RWPE1 (cell line): ENCODE measurements at regions not wholly inside any gene's neighbourhood (a gene's known extent, or its start where the extent isn't known, plus 50 kb on each side); places are given as distances from the start of the nearest gene placed in this dataset.
"Not testable (repeated sequence)": the region's sequence is repeated elsewhere in the genome, so short reads cannot be mapped to it uniquely, and the experiment has no call there.

Experiments
- CTCF ChIA-PET: fragments of 350-600 bp; sonication (Branson Sonifier 250); formaldehyde crosslinking; extraction: SDS; loops from one replicate; lab custom pipeline; 2021; lab: Yijun Ruan, JAX
- POLR2A ChIA-PET: fragments of 400-600 bp; formaldehyde crosslinking; extraction: SDS; loops from one replicate; lab custom pipeline; 2020; ENCODE audit warnings: antibody characterized with exemption; ENCODE audit not compliant: low non-redundant PET; lab: Yijun Ruan, JAX
- DNase-seq: peaks from one replicate; pipeline ENCODE4 v3.0.0; 2012; ENCODE audit warnings: low spot score
- H3K27ac ChIP-seq: fragments of 450-650 bp; 2 replicates; pipeline ENCODE4 v1.5.1; 2017

DNA sequence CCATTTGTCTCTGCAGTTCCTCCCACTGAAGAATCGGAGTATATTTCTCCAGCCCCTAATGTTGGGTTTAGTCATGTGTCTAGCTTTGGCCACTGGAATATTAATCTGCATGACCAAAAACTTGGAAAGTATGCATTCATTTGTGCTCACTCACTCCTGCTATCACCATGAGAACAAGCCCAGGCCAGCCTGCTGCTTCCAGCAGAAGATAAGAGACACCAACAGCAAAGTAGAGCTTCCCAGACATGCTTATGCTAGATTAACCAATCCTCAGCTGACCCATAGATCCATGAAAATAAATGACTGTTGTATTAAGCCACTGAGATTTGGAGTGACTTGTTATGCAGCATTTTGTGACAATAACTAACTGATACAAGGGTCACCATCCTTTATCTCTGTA lies 108.8 kb downstream of the ART5 start:
- POLR2A ChIA-PET, CTCF ChIA-PET, DNase-seq, H3K27ac ChIP-seq: not testable (repeated sequence)

DNA sequence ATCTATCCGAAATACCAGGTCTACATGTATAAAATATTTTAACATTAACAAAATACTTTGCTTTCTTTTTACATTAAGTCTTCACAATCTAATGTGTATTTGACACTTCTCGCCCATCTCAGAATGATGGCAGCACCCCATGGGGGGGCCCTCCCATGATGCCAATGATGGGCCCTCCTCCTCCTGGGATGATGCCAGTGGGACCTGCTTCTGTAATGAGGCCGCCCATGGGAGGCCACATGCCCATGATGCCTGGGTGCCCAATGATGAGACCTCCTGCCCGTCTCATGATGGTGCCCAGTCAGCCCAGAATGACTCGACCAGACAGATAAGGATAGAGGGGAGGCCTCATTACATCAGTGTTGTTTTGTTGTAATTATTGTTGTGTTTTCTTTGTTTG lies 110.5 kb downstream of the ART5 start:
- H3K27ac ChIP-seq, DNase-seq, CTCF ChIA-PET, POLR2A ChIA-PET: not testable (repeated sequence)

GRCh38 chr11:3523567-3523966 lies 118.2 kb downstream of the ART5 start:
- POLR2A ChIA-PET, DNase-seq, H3K27ac ChIP-seq, CTCF ChIA-PET: not testable (repeated sequence)

- CTCF ChIA-PET, DNase-seq, H3K27ac ChIP-seq, POLR2A ChIA-PET: not testable (repeated sequence)
Observed at GRCh38 chr11:3520905-3521304, 120.9 kb downstream of the ART5 start.

DNA sequence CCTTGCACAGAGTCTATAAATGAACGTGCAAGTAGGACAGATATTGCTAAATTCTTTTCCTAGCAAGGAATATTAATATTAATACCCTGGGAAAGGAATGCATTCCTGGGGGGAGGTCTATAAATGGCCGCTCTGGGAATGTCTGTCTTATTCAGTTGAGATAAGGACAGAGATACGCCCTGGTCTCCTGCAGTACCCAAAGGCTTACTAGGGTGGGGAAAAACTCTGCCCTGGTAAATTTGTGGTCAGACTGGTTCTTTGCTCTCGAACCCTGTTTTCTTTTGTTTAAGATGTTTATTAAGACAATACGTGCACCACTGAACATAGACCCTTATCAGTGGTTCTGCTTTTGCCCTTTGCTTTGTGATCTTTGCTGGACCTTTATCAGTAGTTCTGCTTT lies 122.0 kb downstream of the ART5 start:
- CTCF ChIA-PET, POLR2A ChIA-PET, H3K27ac ChIP-seq, DNase-seq: not testable (repeated sequence)

DNA sequence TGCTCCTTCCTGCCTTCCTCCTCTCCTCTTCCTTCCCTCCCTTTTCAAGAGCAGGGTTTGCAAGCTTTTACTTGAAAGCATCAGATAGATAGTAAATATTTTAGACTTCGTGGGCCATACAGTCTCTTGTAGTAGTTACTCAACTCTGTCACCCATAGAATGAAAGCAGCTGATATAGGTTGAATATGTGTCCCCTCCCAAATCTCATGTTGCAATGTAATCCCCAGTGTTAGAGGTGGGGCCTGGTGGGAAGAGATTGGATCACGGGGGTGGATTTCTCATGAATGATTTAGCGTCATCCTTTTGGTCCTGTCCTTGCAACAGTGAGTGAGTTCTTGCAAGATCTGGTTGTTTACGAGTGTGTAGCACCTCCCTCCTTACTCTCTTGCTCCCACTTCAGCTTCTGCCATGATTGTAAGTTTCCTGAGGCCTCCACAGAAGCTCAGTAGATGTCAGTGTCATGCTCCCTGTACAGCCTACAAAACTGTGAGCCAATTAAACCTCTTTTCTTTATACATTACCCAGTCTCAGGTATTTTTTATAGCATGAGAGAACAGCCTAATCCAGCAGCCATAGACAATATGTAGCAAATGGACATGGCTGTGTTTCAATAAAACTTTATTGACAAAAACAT lies 124.7 kb downstream of the ART5 start:
- H3K27ac ChIP-seq, POLR2A ChIA-PET, CTCF ChIA-PET, DNase-seq: not testable (repeated sequence)

DNA sequence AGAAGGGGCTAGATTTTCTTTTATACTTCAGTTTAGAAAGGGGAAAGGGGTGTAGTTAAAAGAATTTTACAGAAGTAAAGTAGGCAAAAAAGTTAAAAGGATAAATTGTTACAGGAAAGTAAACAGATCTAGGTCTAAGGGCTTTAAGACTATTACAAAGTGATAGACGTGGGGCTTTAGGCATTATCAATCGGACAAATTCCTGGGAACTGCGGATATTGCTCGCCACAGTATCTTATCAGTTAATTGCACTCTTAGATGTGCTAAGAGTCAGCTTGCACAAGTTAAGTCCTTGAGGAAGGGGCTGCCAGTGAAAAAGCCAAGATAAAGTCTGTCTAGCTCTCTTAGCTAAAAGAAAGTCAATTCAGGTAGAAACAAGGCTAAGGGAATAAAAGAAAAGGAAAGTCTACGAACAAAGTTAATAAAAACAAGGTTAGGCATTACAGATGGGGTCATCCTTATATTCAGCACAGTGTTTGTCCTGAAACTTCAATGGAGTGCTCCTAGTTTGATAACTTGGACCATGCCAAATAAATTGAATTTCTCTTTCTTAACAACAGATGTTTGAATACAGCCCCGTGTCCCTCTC lies 125.4 kb downstream of the ART5 start:
- DNase-seq, POLR2A ChIA-PET, H3K27ac ChIP-seq: not testable (repeated sequence)
- CTCF ChIA-PET = interaction anchor here (0.6 kb wide), 1 partner anchor 832 kb away, joined by 3 read pairs; no protein-coding TSS in a partner anchor

GRCh38 chr11:3514635-3515424 lies 127.0 kb downstream of the ART5 start:
- DNase-seq, POLR2A ChIA-PET, H3K27ac ChIP-seq: not testable (repeated sequence)
- CTCF ChIA-PET = interaction anchor here (0.8 kb wide), 1 partner anchor 38 kb away, joined by 3 read pairs; no protein-coding TSS in a partner anchor

- H3K27ac ChIP-seq, POLR2A ChIA-PET, DNase-seq, CTCF ChIA-PET: not testable (repeated sequence)
Observed at GRCh38 chr11:3513311-3513710, 128.5 kb downstream of the ART5 start.

- CTCF ChIA-PET, POLR2A ChIA-PET, H3K27ac ChIP-seq, DNase-seq: not testable (repeated sequence)
Observed at GRCh38 chr11:3512751-3513150, 129.0 kb downstream of the ART5 start.

DNA sequence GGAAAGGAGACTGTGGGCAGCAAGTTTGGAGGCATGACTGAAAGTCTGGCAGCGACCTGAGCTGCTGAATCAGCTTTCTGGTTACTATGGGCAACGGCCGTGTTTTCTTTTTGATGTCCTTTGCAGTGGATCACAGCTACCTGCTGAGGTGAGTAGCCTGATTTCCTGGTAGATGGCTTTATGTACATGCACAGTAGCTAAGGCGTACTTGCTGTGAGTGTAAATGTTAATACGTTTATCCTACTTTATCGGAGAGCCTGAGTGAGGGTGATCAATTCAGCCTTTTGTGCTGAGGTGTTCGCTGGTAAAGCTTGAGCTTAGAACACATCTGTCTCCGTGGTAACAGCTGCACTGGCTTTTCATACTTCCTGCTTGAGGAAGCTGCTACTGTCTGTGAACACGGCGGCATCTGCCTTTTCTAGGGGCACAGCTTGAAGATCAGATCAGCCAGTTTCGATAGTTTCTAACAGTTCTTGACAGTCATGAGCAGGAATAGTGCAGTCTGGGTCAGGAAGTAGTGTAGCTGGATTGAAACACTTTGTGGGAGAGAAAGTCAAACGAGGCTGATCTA lies 129.6 kb downstream of the ART5 start:
- CTCF ChIA-PET, DNase-seq, H3K27ac ChIP-seq, POLR2A ChIA-PET: not testable (repeated sequence)

DNA sequence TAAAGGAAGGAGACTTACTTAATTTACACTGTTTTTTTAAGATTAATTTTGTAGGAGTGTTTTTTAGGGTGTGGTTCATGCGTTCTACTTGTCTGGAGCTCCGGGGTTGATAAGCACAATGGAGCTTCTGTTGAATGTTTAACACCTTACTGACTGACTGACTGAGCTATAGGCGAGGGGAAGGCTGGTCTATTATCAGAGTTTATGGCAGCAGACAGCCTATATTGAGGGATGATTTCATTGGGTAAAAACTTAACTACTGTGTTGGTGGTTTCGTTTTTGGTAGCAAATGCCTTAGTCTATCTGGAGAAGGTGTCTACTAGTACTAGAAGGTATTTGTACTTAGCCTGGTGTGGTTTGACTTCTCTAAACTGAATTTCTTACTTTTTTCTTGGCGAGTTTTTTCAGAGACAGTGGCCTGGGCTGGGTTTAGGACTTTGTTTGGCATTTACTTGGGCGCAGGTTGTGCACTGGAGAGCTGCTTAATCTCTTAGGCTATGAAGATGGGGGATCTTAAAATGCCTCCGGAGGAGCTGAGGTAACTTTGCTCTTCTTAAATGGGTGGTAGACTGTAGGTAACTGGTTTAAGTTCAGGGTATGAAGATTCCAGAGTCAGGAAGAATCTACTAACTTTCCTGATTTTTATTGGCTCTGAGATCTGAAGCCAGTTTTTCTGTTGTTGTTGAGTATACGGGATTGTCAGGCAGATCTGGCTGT lies 130.2 kb downstream of the ART5 start:
- POLR2A ChIA-PET, DNase-seq, CTCF ChIA-PET, H3K27ac ChIP-seq: not testable (repeated sequence)

- CTCF ChIA-PET, H3K27ac ChIP-seq, DNase-seq, POLR2A ChIA-PET: not testable (repeated sequence)
Observed at GRCh38 chr11:3509563-3509962, 130.6 kb upstream of the ZNF195 start.

DNA sequence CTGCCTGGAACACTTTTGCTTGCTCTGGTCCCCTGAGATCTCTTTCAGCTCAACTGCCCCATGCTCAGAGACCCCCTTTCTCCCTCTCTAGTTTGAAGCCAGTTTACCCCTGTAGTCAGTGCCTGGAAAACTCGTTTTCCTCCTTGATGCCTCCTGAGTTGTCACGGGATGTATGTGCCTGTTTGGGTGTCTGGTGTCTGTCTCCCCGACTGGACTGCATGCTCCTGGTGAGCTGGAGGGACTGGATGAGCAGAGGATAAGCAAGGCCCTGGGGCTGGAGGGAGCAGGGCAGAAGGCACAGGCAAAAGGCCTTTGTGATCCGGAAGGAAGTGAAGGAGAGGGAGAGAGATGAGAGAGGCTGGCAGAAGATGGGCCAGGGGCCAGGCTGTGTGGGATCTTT lies 120.3 kb upstream of the ZNF195 start:
- H3K27ac ChIP-seq, DNase-seq, CTCF ChIA-PET, POLR2A ChIA-PET: not testable (repeated sequence)

GRCh38 chr11:3498356-3498755 lies 119.4 kb upstream of the ZNF195 start:
- DNase-seq, POLR2A ChIA-PET, CTCF ChIA-PET, H3K27ac ChIP-seq: not testable (repeated sequence)

DNA sequence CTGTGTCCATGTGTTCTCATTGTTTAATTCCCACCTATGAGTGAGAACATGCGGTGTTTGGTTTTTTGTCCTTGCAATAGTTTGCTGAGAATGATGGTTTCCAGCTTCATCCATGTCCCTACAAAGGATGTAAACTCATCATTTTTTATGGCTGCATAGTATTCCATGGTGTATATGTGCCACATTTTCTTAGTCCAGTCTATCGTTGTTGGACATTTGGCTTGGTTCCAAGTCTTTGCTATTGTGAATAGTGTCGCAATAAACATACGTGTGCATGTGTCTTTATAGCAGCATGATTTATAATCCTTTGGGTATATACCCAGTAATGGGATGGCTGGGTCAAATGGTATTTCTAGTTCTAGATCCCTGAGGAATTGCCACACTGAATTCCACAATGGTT lies 114.2 kb upstream of the ZNF195 start:
- CTCF ChIA-PET, POLR2A ChIA-PET, DNase-seq, H3K27ac ChIP-seq: not testable (repeated sequence)
